M059J (cell line): ENCODE measurements at regions not wholly inside any gene's neighbourhood (a gene's known extent, or its start where the extent isn't known, plus 50 kb on each side); places are given as distances from the start of the nearest gene placed in this dataset.
A peak's percentile ranks its signal among the peaks of the same experiment; 100 is the strongest.

Experiments
- DNase-seq: peaks from one replicate; pipeline ENCODE4 v3.0.0-alpha.2; 2012; ENCODE audit warnings: low read depth

GRCh38 chr3:194836661-194837060, 151.0 kb downstream of the FAM43A start:
- no peak for DNase-seq

- no peak for DNase-seq
Measured at GRCh38 chr3:194837457-194838127, 151.9 kb downstream of the FAM43A start.

- DNase-seq = no peak
Measured at GRCh38 chr3:194838236-194838635, 152.6 kb downstream of the FAM43A start.

GRCh38 chr3:194840661-194841514, 155.2 kb downstream of the FAM43A start:
- DNase-seq = peak; percentile 85

- DNase-seq = no peak
Measured at GRCh38 chr3:194841515-194841841, 155.8 kb downstream of the FAM43A start.

- no peak for DNase-seq
Measured at GRCh38 chr3:194843556-194843955, 157.9 kb downstream of the FAM43A start.

GRCh38 chr3:194844046-194844445, 158.4 kb downstream of the FAM43A start:
- no peak for DNase-seq

GRCh38 chr3:194849166-194849875, 163.6 kb downstream of the FAM43A start:
- no peak for DNase-seq

GRCh38 chr3:194851254-194851653, 165.6 kb downstream of the FAM43A start:
- no peak for DNase-seq

- DNase-seq = no peak
Measured at GRCh38 chr3:194851941-194852340, 166.3 kb downstream of the FAM43A start.

- DNase-seq = no peak
Measured at GRCh38 chr3:194852345-194852744, 166.7 kb downstream of the FAM43A start.

- no peak for DNase-seq
Measured at GRCh38 chr3:194852831-194853508, 167.3 kb downstream of the FAM43A start.

- DNase-seq = no peak
Measured at GRCh38 chr3:194854206-194854605, 168.5 kb downstream of the FAM43A start.

GRCh38 chr3:194854659-194855390, 169.1 kb downstream of the FAM43A start:
- no peak for DNase-seq

GRCh38 chr3:194856296-194856695, 170.6 kb downstream of the FAM43A start:
- no peak for DNase-seq

GRCh38 chr3:194857469-194858113, 171.9 kb downstream of the FAM43A start:
- DNase-seq = no peak

GRCh38 chr3:194858382-194858781, 172.7 kb downstream of the FAM43A start:
- no peak for DNase-seq

GRCh38 chr3:194860725-194861124, 175.0 kb downstream of the FAM43A start:
- DNase-seq = no peak

- no peak for DNase-seq
Measured at GRCh38 chr3:194861375-194861774, 175.7 kb downstream of the FAM43A start.

- DNase-seq = no peak
Measured at GRCh38 chr3:194865061-194865460, 179.4 kb downstream of the FAM43A start.

GRCh38 chr3:194865615-194866014, 179.9 kb downstream of the FAM43A start:
- DNase-seq = no peak
